GM10248 (cell line): ENCODE measurements at regions not wholly inside any gene's neighbourhood (a gene's known extent, or its start where the extent isn't known, plus 50 kb on each side); places are given as distances from the start of the nearest gene placed in this dataset.

Experiments used
- CTCF ChIA-PET: fragments of 300-600 bp; sonication (Branson Sonifier 250); formaldehyde crosslinking; extraction: SDS; loops from one replicate; lab custom pipeline; 2021; ENCODE audit warnings: antibody characterized with exemption; lab: Yijun Ruan, JAX
- POLR2A ChIA-PET: fragments of 350-650 bp; sonication (Branson Sonifier 250); formaldehyde crosslinking; extraction: SDS; loops from one replicate; lab custom pipeline; 2020; ENCODE audit warnings: antibody characterized with exemption; lab: Yijun Ruan, JAX
- DNase-seq: peaks from one replicate; pipeline ENCODE4 v3.0.0; 2012; ENCODE audit errors: extremely low spot score
- TF ChIP-seq, protein P1 (sequence below): IDR thresholded peaks from 2 replicates; pipeline ENCODE4 v1.5.1; 2012; ENCODE audit warnings: mild to moderate bottlenecking, low read depth; ENCODE audit errors: extremely low read depth, missing control alignments, control extremely low read depth

DNA sequence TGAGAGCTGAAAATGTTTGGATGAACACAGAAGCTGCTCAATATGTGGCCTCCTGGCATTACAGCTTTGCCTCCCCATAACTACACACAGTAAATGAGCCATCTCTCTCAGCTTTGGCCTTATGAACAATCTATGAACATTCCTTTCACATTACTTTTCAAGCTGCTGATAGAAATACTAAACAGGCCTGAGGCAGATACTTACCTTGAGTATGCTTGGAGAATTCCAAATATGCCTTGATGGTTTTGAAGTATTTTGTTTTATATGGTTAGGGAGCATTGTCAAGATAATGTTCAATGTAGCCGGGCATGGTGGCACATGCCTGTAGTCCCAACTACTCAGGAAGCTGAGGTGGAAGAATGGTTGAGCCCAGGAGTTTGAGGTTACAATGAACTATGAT is 104.5 kb downstream of the CD24 start:
- no peak for DNase-seq
- CTCF ChIA-PET, result interaction anchor here (2.6 kb wide), 1 partner anchor 22 kb away, joined by 10 read pairs; no protein-coding TSS in a partner anchor
- TF ChIP-seq, protein P1, sequence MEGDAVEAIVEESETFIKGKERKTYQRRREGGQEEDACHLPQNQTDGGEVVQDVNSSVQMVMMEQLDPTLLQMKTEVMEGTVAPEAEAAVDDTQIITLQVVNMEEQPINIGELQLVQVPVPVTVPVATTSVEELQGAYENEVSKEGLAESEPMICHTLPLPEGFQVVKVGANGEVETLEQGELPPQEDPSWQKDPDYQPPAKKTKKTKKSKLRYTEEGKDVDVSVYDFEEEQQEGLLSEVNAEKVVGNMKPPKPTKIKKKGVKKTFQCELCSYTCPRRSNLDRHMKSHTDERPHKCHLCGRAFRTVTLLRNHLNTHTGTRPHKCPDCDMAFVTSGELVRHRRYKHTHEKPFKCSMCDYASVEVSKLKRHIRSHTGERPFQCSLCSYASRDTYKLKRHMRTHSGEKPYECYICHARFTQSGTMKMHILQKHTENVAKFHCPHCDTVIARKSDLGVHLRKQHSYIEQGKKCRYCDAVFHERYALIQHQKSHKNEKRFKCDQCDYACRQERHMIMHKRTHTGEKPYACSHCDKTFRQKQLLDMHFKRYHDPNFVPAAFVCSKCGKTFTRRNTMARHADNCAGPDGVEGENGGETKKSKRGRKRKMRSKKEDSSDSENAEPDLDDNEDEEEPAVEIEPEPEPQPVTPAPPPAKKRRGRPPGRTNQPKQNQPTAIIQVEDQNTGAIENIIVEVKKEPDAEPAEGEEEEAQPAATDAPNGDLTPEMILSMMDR, result no peak
- POLR2A ChIA-PET, result no interaction called here

DNA sequence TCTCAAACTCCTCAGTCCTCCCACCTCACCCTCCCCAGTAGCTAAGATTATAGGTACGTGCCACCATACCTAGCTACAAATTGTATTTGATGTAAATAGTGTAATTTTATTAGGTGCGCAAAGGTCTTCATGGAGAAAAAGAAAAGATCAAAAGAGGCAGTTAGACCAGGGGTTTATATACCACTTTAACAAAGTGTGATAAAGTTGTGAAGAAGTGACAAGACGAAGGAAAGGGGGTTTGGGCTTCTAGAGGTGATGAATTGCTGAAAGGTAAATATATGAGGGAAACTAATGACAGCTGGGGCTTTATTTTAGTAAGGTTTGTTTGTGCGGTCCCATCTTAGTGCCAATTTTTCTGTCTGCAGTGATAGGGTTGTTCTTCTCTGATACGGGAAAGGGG is 105.3 kb downstream of the CD24 start:
- POLR2A ChIA-PET, result no interaction called here
- CTCF ChIA-PET, result interaction anchor here (2.6 kb wide), 1 partner anchor 23 kb away, joined by 10 read pairs; no protein-coding TSS in a partner anchor

DNA sequence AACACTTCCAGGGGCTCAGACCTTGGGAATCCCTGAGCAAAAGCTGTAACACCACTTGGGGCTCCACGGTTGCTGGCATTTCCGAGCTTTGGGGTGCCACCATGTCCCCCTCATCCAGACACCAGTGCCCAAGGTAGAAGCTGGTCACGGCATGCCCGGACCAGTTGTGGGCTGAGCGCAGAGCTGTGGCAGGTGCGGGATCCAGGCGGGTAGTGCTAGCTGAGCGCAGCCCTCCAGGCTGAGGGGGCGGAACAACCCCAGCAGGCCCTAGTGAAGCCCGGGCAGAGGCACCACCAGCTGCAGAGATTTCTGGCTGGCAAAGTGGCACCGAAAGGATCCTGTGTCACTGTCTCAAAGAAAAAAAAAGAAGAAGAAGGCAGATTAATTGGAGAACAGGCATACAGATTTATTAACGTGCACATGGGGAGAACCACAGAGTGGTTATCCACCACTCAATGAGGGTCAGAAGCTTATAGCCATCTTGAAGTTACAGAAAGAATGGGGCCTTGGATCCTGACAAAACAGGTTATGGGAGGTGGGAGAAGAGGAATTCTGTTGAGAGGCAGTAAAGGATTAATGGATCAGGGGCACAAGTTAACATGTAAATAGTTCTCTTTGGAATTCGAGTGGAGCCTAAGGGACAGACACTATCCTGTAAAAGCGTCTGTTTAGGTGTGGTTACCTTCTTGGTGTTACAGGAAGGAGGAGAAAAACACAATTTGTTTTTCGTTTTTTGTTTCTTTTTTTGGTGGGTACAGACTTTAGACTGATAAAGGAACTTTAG is 107.5 kb downstream of the CD24 start:
- CTCF ChIA-PET, result interaction anchor here (2.1 kb wide), 1 partner anchor 13 kb away, joined by 5 read pairs; no protein-coding TSS in a partner anchor

More for the DNA sequence above, 105.3 kb downstream of the CD24 start:
- TF ChIP-seq, protein P1, result no peak
- no peak for DNase-seq

DNA sequence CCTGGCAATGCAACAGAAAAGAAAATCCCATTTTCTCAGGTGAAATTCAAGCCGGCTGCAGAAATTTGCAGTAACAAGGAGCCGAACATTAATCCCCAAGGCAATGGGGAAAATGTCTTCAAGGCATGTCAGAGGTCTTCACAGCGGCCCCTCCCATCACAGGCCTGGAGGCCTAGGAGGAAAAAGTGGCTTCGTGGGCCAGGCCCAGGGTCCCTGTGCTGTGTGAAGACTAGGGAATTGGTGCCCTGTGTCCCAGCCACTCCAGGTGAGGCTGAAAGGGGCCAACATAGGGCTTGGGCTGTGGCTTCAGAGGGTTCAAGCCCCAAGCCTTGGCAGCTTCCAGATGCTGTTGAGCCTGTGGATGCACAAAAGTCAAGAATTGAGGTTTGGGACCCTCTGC is 111.7 kb downstream of the CD24 start:
- ChIA-PET POLR2A (no interaction called here), CTCF (no interaction called here)
- TF ChIP-seq, protein P1, result no peak
- no peak for DNase-seq

More for the DNA sequence above, 107.5 kb downstream of the CD24 start:
- TF ChIP-seq, protein P1, result no peak
- no peak for DNase-seq
- POLR2A ChIA-PET, result no interaction called here

DNA sequence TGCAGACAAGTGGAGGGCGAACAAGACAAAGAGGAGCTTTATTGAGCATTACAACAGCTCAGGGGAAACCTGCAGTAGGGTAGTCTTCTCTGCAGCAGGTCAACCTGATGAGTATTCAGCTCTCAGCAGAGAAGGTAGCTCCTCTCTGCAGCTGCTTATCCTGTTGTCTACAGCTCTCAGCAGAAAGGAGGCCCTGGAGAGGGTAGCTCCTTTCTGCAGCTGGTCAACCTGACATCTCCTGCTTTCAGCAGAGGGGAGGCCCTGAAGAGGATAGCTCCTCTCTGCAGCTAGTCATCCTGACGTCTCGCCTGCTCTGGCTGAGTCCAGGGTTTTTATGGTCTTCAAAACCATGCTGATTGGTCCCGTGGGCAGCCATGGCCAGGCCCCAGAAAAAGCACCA is 113.6 kb downstream of the CD24 start:
- ChIA-PET POLR2A (no interaction called here), CTCF (interaction anchor here (1.2 kb wide), 1 partner anchor 22 kb away, joined by 3 read pairs; no protein-coding TSS in a partner anchor)
- no peak for DNase-seq

DNA sequence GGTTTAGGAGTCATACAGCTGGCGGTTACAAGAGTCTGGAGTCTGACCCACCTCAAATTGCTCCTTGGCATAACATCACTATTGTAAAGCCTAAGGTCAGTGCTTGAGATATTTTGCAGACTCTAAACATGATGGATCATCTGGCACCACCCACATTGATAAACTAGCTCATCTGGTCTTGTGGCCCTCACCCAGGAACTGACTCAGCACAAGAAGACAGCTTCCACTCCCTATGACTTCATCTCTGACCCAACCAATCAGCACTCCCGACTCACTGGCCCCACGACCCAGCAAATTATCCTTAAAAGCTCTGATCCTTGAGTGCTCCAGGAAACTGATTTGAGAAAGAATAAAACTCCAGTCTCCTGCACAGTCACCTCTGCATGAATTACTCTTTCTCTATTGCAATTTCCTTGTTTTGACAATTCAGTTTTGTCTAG is 115.9 kb downstream of the CD24 start:
- no peak for DNase-seq
- TF ChIP-seq, protein P1, result no peak
- POLR2A ChIA-PET, result no interaction called here
- CTCF ChIA-PET, result interaction anchor here (1.5 kb wide), 1 partner anchor 21 kb away, joined by 4 read pairs; no protein-coding TSS in a partner anchor

More for the DNA sequence above, 113.6 kb downstream of the CD24 start:
- TF ChIP-seq, protein P1, result no peak
